ENCODE measurements at regions not wholly inside any gene's neighbourhood (a gene's known extent, or its start where the extent isn't known, plus 50 kb on each side); places are given as distances from the start of the nearest gene placed in this dataset.

GRCh38 chr4:86536151-86536550 lies 58.0 kb upstream of the PTPN13 start:
- H3K4me1 ChIP-seq = no peaks in the 10 kb centered on the region
- H3K4me3 ChIP-seq = no peak overlapping the region
- TF ChIP-seq CTCF (IDR thresholded peaks at IDR 0.05) = no peak
- no peaks in the 10 kb centered on the region for H3K27me3 ChIP-seq
- H3K27ac ChIP-seq = no peak overlapping the region
- H3K9me3 ChIP-seq = no peaks in the 10 kb centered on the region
- DNase-seq (ENCODE audit: low spot score) = no peak
- H3K36me3 ChIP-seq = no peaks in the 10 kb centered on the region

GRCh38 chr4:86542319-86543027 lies 51.6 kb upstream of the PTPN13 start:
- Histone ChIP-seq H3K27ac (no peak overlapping the region), H3K27me3 (no peaks in the 10 kb centered on the region), H3K36me3 (no peaks in the 10 kb centered on the region), H3K4me1 (peaks cover 0 to 12% of the 10 kb centered on the region in 2 donors), H3K4me3 (no peak overlapping the region), H3K9me3 (no peaks in the 10 kb centered on the region)
- DNase-seq (ENCODE audit: low spot score) = no peak
- TF ChIP-seq CTCF (IDR thresholded peaks at IDR 0.05) = no peak

GRCh38 chr4:86543080-86543479 lies 51.0 kb upstream of the PTPN13 start:
- H3K4me3 ChIP-seq = no peak overlapping the region
- H3K9me3 ChIP-seq = no peaks in the 10 kb centered on the region
- H3K27ac ChIP-seq = no peak overlapping the region
- no peak for TF ChIP-seq CTCF (IDR thresholded peaks at IDR 0.05)
- peaks cover 0 to 12% of the 10 kb centered on the region in 2 donors for H3K4me1 ChIP-seq
- no peak for DNase-seq (ENCODE audit: low spot score)
- no peaks in the 10 kb centered on the region for H3K27me3 ChIP-seq
- no peaks in the 10 kb centered on the region for H3K36me3 ChIP-seq

GRCh38 chr4:86543560-86544309 lies 50.4 kb upstream of the PTPN13 start:
- TF ChIP-seq CTCF (IDR thresholded peaks at IDR 0.05) = no peak
- no peak for DNase-seq (ENCODE audit: low spot score)
- H3K4me1 ChIP-seq = peaks cover 0 to 12% of the 10 kb centered on the region in 2 donors
- H3K27ac ChIP-seq = no peak overlapping the region
- no peaks in the 10 kb centered on the region for H3K9me3 ChIP-seq
- no peaks in the 10 kb centered on the region for H3K36me3 ChIP-seq
- no peak overlapping the region for H3K4me3 ChIP-seq
- H3K27me3 ChIP-seq = no peaks in the 10 kb centered on the region

GRCh38 chr4:86544310-86544966 lies 49.7 kb upstream of the PTPN13 start:
- Histone ChIP-seq H3K27me3 (no peaks in the 10 kb centered on the region), H3K36me3 (no peaks in the 10 kb centered on the region), H3K9me3 (no peaks in the 10 kb centered on the region), H3K4me1 (peaks cover 0 to 12% of the 10 kb centered on the region in 2 donors), H3K27ac (no peak overlapping the region), H3K4me3 (no peak overlapping the region)
- DNase-seq (ENCODE audit: low spot score) = no peak
- TF ChIP-seq CTCF (IDR thresholded peaks at IDR 0.05) = no peak

Small RNA genes in the stretch of these regions (microRNA-seq; reads per million reads assigned to microRNA genes)
- 0 reads per million in 2 donors for gene MIR4452 (ENCODE audit: borderline number of aligned reads in 2 of 2, borderline replicate concordance in 1 of 2)

Measured in right atrium auricular region (tissue), 2 donors.